Stimulated activated CD4-positive, alpha-beta T cell treated with anti-CD3 and anti-CD28 coated beads, Interleukin-1b, Interleukin-23, amount 100 ng/mL, for 4 hours (primary cell): ENCODE measurements at regions not wholly inside any gene's neighbourhood (a gene's known extent, or its start where the extent isn't known, plus 50 kb on each side); places are given as distances from the start of the nearest gene placed in this dataset.
"Not testable (repeated sequence)": the region's sequence is repeated elsewhere in the genome, so short reads cannot be mapped to it uniquely, and the experiment has no call there.

Experiments used
- DNase-seq, 2 donors: peaks; one replicate each; pipeline ENCODE4 v3.0.0-alpha.2; 2020; ENCODE audit warnings: low read depth in 2 of 2

GRCh38 chr2:17254421-17254820 is 263.8 kb downstream of the RAD51AP2 start:
- DNase-seq = no peak

- DNase-seq = no peak
Measured at GRCh38 chr2:17252258-17252657, 266.0 kb downstream of the RAD51AP2 start.

GRCh38 chr2:17251171-17251570 is 267.1 kb downstream of the RAD51AP2 start:
- no peak for DNase-seq

GRCh38 chr2:17249249-17249648 is 269.0 kb downstream of the RAD51AP2 start:
- no peak for DNase-seq

GRCh38 chr2:17245906-17246305 is 272.3 kb downstream of the RAD51AP2 start:
- DNase-seq = no peak

- DNase-seq = no peak
Measured at GRCh38 chr2:17242813-17243485, 275.3 kb downstream of the RAD51AP2 start.

GRCh38 chr2:17239550-17239949 is 278.7 kb downstream of the RAD51AP2 start:
- DNase-seq = no peak

GRCh38 chr2:17235167-17235566 is 283.1 kb downstream of the RAD51AP2 start:
- no peak for DNase-seq

- DNase-seq = no peak
Measured at GRCh38 chr2:17232776-17233556, 285.3 kb downstream of the RAD51AP2 start.

GRCh38 chr2:17231394-17231965 is 286.8 kb downstream of the RAD51AP2 start:
- DNase-seq = no peak

- DNase-seq = no peak
Measured at GRCh38 chr2:17229414-17229813, 288.8 kb downstream of the RAD51AP2 start.

GRCh38 chr2:17228461-17228860 is 289.8 kb downstream of the RAD51AP2 start:
- no peak for DNase-seq

- DNase-seq = no peak
Measured at GRCh38 chr2:17227856-17228255, 290.4 kb downstream of the RAD51AP2 start.

- DNase-seq = no peak
Measured at GRCh38 chr2:17226941-17227490, 291.2 kb downstream of the RAD51AP2 start.

- DNase-seq = no peak
Measured at GRCh38 chr2:17223211-17223610, 295.0 kb downstream of the RAD51AP2 start.

- no peak for DNase-seq
Measured at GRCh38 chr2:17208511-17208910, 309.7 kb downstream of the RAD51AP2 start.

GRCh38 chr2:17206771-17207170 is 311.5 kb downstream of the RAD51AP2 start:
- DNase-seq = no peak

GRCh38 chr2:17204214-17204613 is 314.0 kb downstream of the RAD51AP2 start:
- DNase-seq = not testable (repeated sequence)

- not testable (repeated sequence) for DNase-seq
Measured at GRCh38 chr2:17202628-17203027, 315.6 kb downstream of the RAD51AP2 start.

- DNase-seq = no peak
Measured at GRCh38 chr2:17199741-17200140, 318.5 kb downstream of the RAD51AP2 start.

- no peak for DNase-seq
Measured at GRCh38 chr2:17196380-17196779, 321.9 kb downstream of the RAD51AP2 start.

- no peak for DNase-seq
Measured at GRCh38 chr2:17195016-17195415, 323.2 kb downstream of the RAD51AP2 start.

- DNase-seq = no peak
Measured at GRCh38 chr2:17194083-17194482, 324.2 kb downstream of the RAD51AP2 start.
